ENCODE measurements at regions not wholly inside any gene's neighbourhood (a gene's known extent, or its start where the extent isn't known, plus 50 kb on each side); places are given as distances from the start of the nearest gene placed in this dataset.

DNA sequence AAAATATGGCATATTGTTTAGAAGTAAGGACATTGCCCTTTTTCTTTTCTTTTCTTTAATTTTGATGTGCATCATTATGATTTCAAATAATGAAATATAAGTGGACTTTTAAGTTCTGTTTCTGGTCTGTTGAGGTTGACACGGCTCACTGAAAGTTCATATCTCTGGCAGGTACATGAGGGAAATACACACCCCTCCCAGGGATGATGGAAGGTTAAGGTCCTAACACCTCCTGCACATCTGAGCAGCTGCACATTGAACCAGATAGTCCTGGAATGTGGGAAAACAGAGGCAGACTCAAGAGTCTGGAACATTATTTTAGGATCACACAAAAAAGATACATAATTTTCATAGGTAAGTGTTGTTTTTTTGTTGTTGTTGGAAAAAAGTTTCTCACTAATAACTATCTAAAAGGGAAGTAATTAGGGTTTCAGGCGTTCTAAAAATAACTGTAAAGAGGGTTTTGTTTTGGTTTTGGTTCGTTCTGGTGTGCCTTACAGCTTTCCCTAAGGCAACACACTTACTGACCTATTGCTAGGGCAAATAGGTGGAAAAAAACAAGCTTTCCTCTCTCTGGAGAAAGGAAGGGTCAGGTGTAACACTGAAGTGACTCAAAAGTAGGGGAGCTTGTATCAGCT, 201.2 kb upstream of the PRKCQ start:
- DNase-seq (ENCODE audit: extremely low read depth in 1 of 2, low read depth in 1 of 2): no peak

DNA sequence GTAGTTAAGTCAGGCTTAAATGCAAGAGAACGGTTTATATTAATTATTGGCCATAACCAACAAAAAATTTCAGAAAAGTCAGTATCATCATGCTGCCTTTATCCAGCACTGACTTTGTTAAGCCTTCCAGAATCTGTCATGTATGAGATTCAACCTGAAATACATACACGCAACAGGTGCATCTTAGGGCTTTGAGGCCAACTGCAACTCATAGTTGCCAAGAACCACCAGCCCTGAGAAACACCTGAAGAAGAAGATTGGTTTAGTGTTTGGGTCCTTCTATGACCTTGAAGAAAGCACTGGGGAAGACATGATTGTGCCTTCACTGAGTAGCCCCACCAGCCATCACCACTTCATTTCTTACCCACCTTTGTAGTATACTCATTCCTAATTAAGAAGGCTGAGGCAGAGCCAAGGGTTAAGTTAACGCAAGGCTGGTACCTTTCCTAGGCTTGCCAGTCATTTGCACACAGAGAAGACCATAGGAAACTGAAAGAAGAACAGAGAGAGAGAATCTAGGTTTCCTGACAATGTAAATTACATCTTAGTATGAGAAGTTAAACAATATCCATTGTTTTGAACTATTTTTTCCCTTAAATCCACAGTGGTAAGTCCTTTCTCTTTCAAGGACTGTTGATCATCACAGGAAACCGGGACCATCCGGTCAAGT, 200.1 kb upstream of the PRKCQ start:
- DNase-seq (ENCODE audit: extremely low read depth in 1 of 2, low read depth in 1 of 2): no peak

DNA sequence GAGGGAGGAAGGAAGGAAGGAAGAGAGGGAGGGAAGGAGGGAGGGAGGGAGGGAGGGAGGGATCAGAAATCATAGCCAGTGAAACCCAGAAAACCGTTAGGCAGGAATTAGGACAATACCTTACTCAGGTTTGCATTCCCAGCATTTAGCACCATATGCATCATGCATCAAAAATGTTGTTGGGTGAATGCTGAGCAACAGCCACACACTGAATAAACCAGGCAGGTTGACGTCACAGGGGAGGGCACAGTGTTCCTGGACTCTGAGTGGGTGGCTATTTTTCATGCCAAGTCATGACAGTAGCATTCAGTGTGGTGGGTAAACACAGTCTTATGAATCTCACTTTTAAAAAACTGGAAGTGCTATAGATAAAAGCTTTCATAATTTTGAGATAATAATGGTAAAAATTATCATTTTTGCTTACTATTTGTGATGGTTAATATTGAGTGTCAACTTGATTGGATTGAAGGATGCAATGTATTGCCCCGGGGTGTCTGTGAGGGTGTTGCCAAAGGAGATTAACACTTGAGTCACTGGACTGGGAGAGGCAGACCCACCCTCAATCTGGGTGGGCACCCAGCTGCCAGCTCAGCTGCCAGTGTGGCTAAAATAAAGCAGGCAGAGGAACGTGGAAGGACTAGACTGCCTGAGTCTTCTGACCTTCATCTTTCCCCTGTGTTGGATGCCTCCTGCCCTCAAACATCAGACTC, 199.1 kb upstream of the PRKCQ start:
- no peak for DNase-seq (ENCODE audit: extremely low read depth in 1 of 2, low read depth in 1 of 2)

DNA sequence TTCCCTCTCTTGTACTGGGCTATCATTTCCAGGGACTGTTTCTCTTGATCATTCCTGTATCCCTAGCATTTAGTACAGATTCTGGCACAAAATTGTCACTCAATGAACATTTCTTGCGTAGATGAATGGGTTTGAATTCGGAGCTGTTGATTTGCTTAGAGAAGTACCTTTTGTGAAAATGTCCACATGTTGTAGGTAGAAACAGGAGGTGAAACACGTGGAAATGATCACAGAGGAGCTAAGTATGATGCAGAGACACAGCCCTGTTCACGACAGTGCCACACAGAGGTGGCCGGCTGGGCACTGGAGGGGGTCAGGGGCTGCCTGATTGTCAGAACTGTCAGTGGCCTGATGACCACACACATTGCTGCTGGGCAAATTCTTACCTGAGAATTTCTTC, 196.1 kb upstream of the PRKCQ start:
- DNase-seq (ENCODE audit: extremely low read depth in 1 of 2, low read depth in 1 of 2): no peak

DNA sequence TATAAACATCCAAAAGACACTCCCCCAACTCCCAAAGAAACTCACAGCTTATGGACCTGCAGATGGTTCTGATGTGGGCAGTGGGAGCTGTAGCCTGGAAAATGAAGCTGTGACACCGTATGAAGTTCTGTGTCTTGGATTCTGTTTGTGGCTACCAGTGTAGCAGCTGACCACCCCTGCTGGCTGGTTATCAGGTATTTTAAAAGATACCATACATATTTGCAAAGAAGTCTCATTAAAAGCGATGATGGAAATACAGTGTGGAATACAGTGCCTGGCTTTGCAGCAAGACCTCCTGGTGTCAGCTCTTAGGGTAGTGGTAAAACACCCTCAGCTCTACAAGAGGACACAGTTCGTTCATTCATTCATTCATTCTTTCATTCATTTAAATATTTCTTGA, 194.3 kb upstream of the PRKCQ start:
- no peak for DNase-seq (ENCODE audit: extremely low read depth in 1 of 2, low read depth in 1 of 2)

DNA sequence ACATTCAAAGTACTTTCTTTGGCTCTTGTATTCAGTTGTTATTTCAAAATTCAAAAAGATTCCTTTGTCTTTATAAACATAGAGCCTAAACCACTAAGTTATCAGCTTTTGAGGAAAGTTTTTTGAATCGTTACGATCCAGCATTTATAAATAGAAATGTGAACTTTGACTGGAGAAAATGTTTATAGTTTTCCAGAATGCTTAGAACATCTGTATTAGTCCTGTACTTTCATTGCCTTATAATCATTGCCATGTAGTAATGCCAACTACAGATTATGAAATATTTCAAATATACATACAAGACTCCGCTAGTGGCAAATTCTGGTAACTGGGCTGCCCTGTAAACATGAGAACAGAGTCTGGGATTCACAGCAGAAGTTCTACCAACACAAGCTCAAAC, 191.3 kb upstream of the PRKCQ start:
- no peak for DNase-seq (ENCODE audit: extremely low read depth in 1 of 2, low read depth in 1 of 2)

DNA sequence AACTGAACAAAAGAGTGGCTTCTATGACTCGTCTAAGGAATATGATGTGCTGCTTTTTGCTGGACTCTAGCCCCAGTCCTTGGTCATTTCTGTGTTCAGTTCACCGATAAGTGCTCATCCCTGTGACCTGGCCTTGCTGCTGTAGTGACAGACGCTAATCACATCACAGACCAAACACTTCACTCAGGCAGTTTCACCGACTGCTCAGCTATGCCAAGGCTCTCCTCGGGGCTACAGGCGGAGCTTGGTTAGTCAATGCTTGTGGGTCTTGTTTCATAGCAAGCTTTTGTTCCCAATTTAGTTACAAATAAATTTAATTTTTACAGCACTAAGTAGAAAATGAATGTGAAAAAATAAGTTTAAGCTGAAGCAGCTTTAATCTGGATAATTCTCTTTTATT, 190.8 kb upstream of the PRKCQ start:
- DNase-seq (ENCODE audit: extremely low read depth in 1 of 2, low read depth in 1 of 2): no peak

DNA sequence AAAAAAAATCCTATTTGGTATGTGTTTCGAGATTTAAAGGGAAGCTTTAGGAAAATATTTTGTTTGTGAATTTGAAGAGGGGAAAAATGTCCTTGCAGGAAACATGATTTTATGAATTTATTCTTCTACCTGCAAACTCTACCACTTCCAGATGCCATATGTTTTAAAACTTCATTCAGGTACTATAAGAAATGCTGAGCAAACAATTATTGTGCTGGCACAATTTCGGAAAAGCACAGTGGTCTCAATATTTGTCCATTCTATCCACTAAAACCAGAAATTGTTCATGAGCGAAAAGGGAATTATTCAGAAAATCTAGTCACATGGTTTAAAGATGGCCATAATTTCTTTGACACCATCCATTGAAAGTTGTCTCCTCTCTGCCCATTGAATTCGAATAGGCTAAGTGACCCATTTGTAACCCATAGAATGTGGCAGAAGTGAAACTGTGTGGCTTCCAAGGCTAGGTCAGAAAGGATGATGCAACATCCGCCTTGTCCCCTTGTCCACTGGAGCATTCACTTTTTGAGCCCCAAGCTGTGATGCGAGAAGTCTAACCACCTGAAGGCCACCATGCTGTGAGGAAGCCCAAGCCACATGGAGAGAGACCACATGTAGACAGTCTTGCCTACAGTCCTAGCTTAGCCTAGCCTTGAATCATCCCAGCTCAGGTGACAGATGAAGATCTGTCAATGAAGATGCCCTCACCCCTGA, 189.8 kb upstream of the PRKCQ start:
- no peak for DNase-seq (ENCODE audit: extremely low read depth in 1 of 2, low read depth in 1 of 2)

DNA sequence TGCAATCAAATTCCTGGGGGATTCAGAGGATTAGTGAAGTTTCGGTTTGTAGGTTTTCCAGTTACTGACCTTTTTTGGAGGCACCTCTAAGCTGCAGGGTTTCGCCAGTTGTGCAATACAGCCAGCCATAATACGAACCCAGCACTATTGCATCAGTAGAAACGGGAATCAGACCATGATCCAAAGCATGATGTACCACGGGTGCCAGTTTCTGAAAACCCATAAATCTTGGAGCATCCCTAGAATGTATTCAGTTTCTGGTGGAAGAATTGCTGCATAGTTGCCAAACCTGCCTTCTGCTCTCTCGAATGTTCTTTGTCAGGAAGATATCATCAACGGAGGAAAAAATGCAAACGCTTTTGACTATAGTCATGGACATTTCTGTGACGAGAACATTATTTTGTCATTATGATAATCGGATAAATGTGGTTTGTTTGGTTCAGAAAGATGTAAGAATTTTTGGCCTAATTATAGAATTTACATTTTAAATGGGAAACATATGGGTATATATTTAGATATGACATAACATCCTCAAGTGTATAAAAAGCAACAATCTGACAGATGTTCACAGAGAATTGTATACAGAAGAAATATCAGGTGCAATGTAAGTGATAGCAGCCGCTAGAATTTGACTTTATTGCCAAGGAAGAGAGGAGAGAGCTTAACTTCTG, 186.2 kb upstream of the PRKCQ start:
- no peak for DNase-seq (ENCODE audit: extremely low read depth in 1 of 2, low read depth in 1 of 2)

DNA sequence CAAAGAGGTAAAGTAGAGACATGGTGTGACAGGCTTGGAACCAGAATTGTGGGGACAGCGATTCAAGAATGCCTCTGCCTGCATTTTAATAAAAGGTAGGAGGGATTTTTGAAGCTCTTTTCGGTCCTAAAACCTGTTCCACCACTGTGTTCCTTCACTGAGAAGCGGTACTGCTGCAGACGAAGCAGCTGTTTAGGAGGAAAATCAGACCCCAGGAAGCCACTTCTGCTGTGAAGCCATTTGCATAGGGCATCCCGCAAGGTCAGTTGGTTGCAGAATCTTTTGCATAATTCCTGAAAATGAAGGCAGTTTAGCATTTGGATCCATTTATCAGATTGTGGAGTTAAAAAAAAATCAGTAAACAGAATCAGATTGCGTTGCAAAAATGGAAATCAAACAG, 183.3 kb upstream of the PRKCQ start:
- DNase-seq (ENCODE audit: extremely low read depth in 1 of 2, low read depth in 1 of 2): no peak

DNA sequence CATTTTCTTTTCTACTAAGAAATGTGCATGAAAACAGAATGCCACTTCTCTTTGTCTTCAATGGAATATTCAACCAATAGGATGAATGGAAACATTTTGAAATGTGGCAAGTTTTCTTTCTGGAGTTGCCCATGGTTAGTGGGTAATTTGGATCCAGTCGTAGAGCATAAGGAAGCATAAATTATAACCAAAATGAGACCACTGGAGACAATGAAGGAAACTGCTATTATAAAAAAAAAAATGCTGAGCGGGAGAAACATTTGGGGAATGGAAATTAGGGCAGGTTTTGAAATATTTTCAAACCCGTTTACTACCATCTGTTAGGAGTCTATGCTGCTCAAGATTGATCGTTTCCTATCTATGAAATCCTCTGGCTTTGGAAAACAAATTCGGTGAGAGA, 182.9 kb upstream of the PRKCQ start:
- no peak for DNase-seq (ENCODE audit: extremely low read depth in 1 of 2, low read depth in 1 of 2)

DNA sequence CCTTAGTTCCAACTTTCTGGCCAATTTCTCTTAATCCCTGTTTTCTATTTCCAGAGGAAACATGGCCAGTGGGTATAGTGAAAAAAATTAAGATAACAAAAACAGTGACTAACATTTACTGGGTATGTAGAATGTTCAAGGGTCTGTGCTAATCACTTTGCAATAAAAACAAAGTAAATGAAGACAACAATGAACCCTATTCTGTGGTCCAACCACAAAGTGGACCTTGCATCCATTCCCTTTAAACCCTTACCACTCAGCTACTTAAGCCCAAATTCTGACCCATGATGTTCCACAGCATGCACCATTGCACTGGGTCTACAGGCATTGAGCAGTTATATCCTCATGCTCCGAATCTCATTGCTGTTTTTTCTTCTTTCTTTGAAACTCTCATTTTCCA, 179.9 kb upstream of the PRKCQ start:
- DNase-seq (ENCODE audit: extremely low read depth in 1 of 2, low read depth in 1 of 2): no peak

DNA sequence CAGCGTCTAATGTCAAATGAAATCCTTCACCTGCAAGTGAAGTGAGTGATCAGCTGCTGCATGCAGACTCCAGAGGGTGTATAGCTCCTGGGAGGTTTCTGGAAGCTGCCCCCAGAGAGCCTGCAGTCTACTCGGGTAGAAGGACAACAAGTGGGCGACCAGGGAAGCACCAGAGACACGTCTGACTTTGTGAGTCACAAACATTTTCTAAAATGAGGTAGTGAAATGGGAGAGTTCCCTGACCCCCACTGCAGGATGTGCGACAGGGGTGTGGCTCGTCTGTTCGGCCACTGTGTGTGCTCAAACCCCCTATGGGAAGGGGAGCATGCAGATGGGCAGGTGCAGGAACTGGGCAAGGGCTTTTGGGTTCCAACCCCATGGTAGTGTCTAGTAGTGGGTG, 177.1 kb upstream of the PRKCQ start:
- DNase-seq (ENCODE audit: extremely low read depth in 1 of 2, low read depth in 1 of 2): no peak

DNA sequence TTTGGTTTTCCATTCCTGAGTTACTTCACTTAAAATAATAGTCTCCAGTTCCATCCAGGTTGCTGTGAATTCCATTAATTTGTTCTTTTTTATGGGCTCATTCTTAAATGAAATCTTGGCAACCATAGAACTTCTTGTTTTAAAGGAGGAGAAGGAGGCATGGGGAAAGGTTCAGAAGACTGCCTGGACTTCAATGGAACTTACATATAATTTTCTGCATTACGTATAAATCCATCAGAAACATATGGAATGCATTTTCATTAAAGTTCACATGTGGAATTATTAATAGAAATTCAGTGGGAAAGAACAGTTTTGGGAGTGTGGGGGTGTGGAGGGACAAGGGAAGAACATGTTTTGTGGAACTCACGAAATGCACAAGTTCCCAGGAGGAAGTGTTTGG, 176.6 kb upstream of the PRKCQ start:
- DNase-seq (ENCODE audit: extremely low read depth in 1 of 2, low read depth in 1 of 2): no peak

DNA sequence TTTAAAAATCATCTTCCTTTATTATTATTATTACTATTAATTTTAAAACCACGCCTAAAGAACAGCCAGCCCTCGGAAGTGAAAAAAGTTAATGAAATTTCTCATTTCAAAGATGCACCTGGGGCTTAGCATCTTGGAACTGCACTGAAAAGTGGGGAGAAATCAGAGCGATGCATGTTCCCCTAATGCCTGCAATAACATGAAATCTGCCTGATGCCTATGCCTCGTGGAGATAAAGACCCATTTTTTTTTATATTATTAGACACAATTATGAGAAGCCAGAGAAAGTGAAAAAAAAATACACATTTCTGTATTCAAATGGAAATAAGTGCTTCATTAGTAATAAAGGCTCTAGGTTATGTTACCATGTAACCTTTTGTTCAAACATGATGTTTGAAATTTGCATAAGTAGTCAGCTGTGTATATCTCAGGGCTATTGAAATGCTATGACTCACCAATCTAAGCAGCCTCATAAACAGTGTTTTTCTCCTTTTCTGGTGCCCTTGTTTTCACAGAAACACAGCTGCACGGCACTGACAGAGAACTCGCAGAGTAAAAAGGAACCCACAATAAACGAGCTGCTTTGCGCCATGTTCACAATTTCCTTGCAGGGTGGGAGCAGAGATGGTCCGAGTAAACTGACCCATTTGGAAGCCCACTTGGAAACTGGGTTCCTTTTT, 175.8 kb upstream of the PRKCQ start:
- no peak for DNase-seq (ENCODE audit: extremely low read depth in 1 of 2, low read depth in 1 of 2)

DNA sequence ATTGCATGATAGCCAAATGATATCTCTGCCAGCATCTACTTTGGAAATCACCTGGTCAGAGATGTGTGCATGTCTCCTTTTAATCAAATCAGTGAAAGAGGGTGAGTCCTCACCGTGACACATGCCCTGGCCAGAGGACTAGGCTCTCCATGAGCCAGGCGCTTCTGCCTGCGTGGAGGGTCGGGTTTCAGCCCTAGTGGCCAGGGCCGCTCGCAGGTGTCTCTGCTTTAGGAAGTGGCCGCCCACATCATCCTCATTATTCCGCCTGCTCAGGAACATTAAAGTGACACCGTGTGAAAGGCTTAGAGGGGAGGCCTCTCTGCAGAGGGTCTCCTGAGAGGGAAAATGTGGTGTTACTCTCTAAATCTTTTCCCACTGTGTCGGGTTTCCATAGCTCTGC, 173.6 kb upstream of the PRKCQ start:
- DNase-seq (ENCODE audit: extremely low read depth in 1 of 2, low read depth in 1 of 2): no peak

DNA sequence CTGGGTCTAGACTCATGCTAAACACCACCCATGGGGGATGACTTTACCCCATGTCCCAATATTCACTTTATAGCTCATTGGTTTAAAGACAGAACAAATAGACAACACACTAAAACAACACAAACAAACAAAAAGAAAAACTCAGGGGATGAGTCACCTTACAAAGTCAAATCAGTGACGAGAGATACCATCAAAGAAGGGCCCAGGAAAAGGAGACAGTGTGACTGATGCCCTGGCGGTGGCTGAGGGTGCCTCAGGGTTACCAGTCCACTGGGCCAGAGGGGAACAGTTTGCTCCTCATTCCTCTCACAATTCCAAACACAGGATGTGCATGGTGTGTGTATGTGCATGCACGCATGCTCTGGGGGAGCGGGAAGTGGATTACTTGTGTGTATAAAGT, 171.3 kb upstream of the PRKCQ start:
- DNase-seq (ENCODE audit: extremely low read depth in 1 of 2, low read depth in 1 of 2): no peak

DNA sequence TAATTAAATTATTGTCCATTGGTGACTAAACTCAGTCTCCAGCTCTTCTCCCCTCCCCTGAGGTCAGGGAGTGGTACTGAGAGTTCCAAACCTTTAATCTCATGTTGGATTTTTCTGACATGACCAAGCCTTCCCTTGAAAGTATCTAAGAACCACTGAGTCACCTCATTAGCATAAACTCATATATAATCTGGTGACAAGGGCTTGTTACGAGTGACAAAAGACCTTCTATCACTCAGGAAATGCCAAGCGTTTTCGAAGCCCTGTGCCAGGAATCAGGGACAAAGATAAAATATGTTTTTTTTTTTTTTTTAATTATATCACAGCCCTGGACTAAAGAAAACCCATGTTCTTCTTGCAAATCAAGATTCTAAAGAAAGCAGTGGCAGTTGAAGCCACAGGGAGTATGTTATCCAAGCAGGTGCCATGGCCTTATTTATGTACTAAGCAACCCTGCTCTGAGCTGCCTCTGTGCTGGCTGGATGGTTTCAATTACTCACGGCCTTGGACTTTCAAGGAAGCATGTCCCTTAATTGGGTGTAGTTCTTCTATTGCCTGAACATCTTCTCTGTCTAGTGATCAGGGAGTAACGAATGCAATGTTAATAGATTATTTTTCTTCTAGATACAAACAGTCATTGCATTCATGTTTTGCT, 169.0 kb upstream of the PRKCQ start:
- DNase-seq (ENCODE audit: extremely low read depth in 1 of 2, low read depth in 1 of 2): no peak

DNA sequence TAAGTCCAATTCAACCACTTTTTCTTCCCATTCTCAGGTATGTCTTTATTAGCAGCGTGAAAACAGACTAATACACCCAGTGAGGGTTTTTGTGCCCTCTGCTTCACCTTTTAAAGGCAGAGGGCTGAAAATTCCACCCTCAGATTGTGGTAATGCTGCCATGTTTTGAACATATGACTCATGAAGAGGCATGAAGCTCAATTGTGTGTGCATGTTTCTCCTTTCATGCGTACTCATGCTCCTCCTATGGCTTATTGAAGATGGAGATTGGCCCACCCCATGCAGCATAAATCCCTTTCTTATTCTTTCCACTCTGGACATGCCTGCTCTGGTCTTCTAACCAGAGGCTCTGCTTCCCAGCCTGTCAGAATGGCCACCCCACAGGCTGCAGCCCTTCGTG, 168.0 kb upstream of the PRKCQ start:
- DNase-seq (ENCODE audit: extremely low read depth in 1 of 2, low read depth in 1 of 2): no peak

DNA sequence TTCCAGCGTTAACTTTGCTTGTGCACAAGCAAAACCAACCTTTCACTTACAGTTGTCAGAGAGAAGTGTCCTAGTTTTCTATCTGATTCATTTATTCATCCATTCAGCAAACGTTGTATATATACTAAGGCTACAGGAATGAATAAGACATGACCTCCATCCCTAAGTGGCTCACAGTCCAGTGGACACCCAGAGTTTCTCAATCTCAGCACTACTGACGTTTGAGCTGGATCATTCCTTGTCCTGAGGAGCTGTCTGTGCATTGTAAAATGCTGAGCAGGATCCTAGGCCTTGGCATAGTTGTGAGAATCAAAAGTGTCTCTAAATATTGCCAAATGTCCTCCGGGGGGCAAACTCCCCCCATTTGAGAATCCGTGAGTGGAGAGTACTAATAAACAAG, 166.7 kb upstream of the PRKCQ start:
- DNase-seq (ENCODE audit: extremely low read depth in 1 of 2, low read depth in 1 of 2): no peak

Data from activated CD8-positive, alpha-beta memory T cell treated with anti-CD3 and anti-CD28 coated beads for 1 hour (primary cell).